ENCODE measurements at regions not wholly inside any gene's neighbourhood (a gene's known extent, or its start where the extent isn't known, plus 50 kb on each side); places are given as distances from the start of the nearest gene placed in this dataset.

DNA sequence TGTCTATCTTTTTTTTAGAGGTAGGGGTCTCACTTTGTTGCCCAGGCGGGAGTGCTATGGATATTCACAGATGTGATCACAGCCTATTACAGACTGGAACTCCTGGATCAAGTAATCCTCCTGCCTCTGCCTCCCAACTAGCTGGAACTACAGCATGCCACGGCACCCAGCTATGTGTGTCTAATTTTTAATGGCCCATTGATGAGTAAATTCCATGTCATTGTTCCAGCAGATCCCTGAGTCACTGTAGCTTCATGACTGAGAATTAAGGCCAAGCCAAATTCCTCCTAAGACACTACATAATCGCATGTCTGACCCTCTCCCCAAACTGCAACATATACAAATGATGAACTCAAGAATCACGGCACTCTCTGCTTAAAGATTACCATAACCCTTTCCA, 84.2 kb upstream of the RGS2 start:
- Histone ChIP-seq H3K79me1 (ENCODE audit: low read depth, low read length) (no peaks in the 10 kb centered on the region), H4K8ac (ENCODE audit: extremely low read depth, insufficient read depth, low read length) (no peak overlapping the region), H3K79me2 (ENCODE audit: control insufficient read depth in 1 of 2, insufficient read depth in 2 of 2, low read length in 2 of 2) (no peaks in the 10 kb centered on the region), H3K18ac (ENCODE audit: extremely low read depth, low read length) (no peak overlapping the region), H3K23ac (ENCODE audit: insufficient read length) (no peak overlapping the region), H4K5ac (ENCODE audit: insufficient read length, low read depth, low read length) (no peak overlapping the region), H3K23me2 (ENCODE audit: low read depth, low read length) (no peaks in the 10 kb centered on the region), H2AFZ (ENCODE audit: low read length) (peak overlapping the region; percentile 81; the same call in 1 of the 2 replicates), H2BK5ac (ENCODE audit: low read depth, low read length) (no peak overlapping the region), H2BK15ac (ENCODE audit: low read length) (no peak overlapping the region), H3K36me3 (ENCODE audit: control insufficient read depth in 2 of 4, insufficient read depth in 4 of 4, low read length in 3 of 4) (no peaks in the 10 kb centered on the region), H3K9ac (replicated peaks in 1 of 4; ENCODE audit: extremely low read depth in 1 of 4, low read depth in 3 of 4, low read length in 3 of 4) (no peak overlapping the region), H3K4me2 (ENCODE audit: insufficient read depth in 1 of 2, low read depth in 2 of 2, low read length in 2 of 2) (no peak overlapping the region), H2BK20ac (ENCODE audit: low read length) (no peak overlapping the region), H3K27ac (ENCODE audit: low read depth, low read length) (no peak overlapping the region), H4K20me1 (replicated peaks in 1 of 2; ENCODE audit: control insufficient read depth in 1 of 2, insufficient read depth in 2 of 2, low read length in 2 of 2) (no peaks in the 10 kb centered on the region), H3K56ac (replicated peaks; ENCODE audit: insufficient read length, low read depth, low read length) (no peak overlapping the region), H2AK5ac (ENCODE audit: low read depth, low read length) (no peak overlapping the region), H4K91ac (replicated peaks; ENCODE audit: insufficient read length, low read length) (no peak overlapping the region), H3K4ac (replicated peaks; ENCODE audit: insufficient read length, low read depth, low read length) (no peak overlapping the region), H3K4me3 (ENCODE audit: extremely low read depth in 1 of 4, insufficient read depth in 2 of 4, low read depth in 3 of 4, low read length in 4 of 4) (no peak overlapping the region), H2BK120ac (replicated peaks; ENCODE audit: low read depth, low read length) (no peak overlapping the region), H3K4me1 (replicated peaks in 1 of 4; ENCODE audit: control insufficient read depth in 3 of 4, insufficient read depth in 4 of 4, low read length in 3 of 4) (no peaks in the 10 kb centered on the region), H3K9me3 (ENCODE audit: insufficient read depth in 2 of 2, low read depth in 1 of 2, low read length in 1 of 2) (no peaks in the 10 kb centered on the region), H3K27me3 (replicated peaks in 1 of 4; ENCODE audit: control insufficient read depth in 3 of 4, extremely low read depth in 1 of 4, insufficient read depth in 3 of 4, low read length in 3 of 4) (no peaks in the 10 kb centered on the region), H2BK12ac (ENCODE audit: low read depth, low read length) (no peak overlapping the region), H3K14ac (ENCODE audit: insufficient read length) (no peak overlapping the region)
- FAIRE-seq (no peak), DNase-seq (ENCODE audit: low read depth in 1 of 2, low spot score in 2 of 2) (no peak)
- CTCF ChIA-PET (ENCODE audit: partially characterized antibody): interaction anchor here (1.1 kb wide), 1 partner anchor 83 kb away, joined by 3 read pairs; no protein-coding TSS in a partner anchor
- WGBS, 2 experiments (ENCODE audit: extremely low coverage in 1 of 2, insufficient coverage in 1 of 2, insufficient read length in 1 of 2, insufficient replicate concordance in 2 of 2, low coverage in 1 of 2, low lambda C conversion rate in 2 of 2, missing lambda C conversion rate in 1 of 2): 91% methylated on average over 4 of the region's 4 CpGs; no CpG with 5 or more reads in 1 of the 2 experiments
- POLR2A ChIA-PET (ENCODE audit: partially characterized antibody): no interaction called here
- TF ChIP-seq CREB1 (IDR thresholded peaks at IDR 0.05) (no peak), TAF1 (IDR thresholded peaks at IDR 0.05; ENCODE audit: low read depth, low read length) (no peak), POLR2AphosphoS5 (IDR thresholded peaks at IDR 0.05; ENCODE audit: low read depth, low read length) (no peak), CTBP2 (IDR thresholded peaks at IDR 0.05; ENCODE audit: borderline replicate concordance, insufficient read depth, insufficient read length, low read length) (no peak), SIRT6 (IDR thresholded peaks at IDR 0.05; ENCODE audit: low read length) (no peak), CHD2 (IDR thresholded peaks at IDR 0.05; ENCODE audit: low read length) (no peak), RFX5 (IDR thresholded peaks at IDR 0.05; ENCODE audit: borderline replicate concordance, low read depth, low read length) (no peak), JUN (IDR thresholded peaks at IDR 0.05; ENCODE audit: low read depth, low read length) (no peak), CBX5 (IDR thresholded peaks at IDR 0.05; ENCODE audit: low read depth, low read length) (no peak), MAFK (IDR thresholded peaks at IDR 0.05; ENCODE audit: low read depth, low read length) (no peak), FOSL1 (IDR thresholded peaks at IDR 0.05; ENCODE audit: insufficient read depth, low read depth, low read length) (no peak)
- TF ChIP-seq, protein P1, sequence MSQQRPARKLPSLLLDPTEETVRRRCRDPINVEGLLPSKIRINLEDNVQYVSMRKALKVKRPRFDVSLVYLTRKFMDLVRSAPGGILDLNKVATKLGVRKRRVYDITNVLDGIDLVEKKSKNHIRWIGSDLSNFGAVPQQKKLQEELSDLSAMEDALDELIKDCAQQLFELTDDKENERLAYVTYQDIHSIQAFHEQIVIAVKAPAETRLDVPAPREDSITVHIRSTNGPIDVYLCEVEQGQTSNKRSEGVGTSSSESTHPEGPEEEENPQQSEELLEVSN (IDR thresholded peaks at IDR 0.05): no peak
- TF ChIP-seq, protein P2, sequence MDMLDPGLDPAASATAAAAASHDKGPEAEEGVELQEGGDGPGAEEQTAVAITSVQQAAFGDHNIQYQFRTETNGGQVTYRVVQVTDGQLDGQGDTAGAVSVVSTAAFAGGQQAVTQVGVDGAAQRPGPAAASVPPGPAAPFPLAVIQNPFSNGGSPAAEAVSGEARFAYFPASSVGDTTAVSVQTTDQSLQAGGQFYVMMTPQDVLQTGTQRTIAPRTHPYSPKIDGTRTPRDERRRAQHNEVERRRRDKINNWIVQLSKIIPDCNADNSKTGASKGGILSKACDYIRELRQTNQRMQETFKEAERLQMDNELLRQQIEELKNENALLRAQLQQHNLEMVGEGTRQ (IDR thresholded peaks at IDR 0.05; ENCODE audit: low read length): no peak
- TF ChIP-seq, protein P3, sequence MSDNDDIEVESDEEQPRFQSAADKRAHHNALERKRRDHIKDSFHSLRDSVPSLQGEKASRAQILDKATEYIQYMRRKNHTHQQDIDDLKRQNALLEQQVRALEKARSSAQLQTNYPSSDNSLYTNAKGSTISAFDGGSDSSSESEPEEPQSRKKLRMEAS (IDR thresholded peaks at IDR 0.05): no peak

All from H1 (cell line).